ENCODE measurements at regions not wholly inside any gene's neighbourhood (a gene's known extent, or its start where the extent isn't known, plus 50 kb on each side); places are given as distances from the start of the nearest gene placed in this dataset.

GRCh38 chr18:2324459-2324858 lies 246.8 kb downstream of the METTL4 start:
- no peak overlapping the region for H2AFZ ChIP-seq (ENCODE audit: low read length)
- peaks cover 7% of the 10 kb centered on the region; the same call in 1 of the 2 replicates for H3F3A ChIP-seq (ENCODE audit: insufficient read depth, low read length)
- no peak overlapping the region for H3K4me3 ChIP-seq (ENCODE audit: low read length)
- no peak overlapping the region for H3K4me2 ChIP-seq (ENCODE audit: low read depth, low read length)
- H3K79me2 ChIP-seq (ENCODE audit: low read length): no peaks in the 10 kb centered on the region
- H3K27me3 ChIP-seq (replicated peaks; ENCODE audit: insufficient read depth, low read length): no peaks in the 10 kb centered on the region
- no peak overlapping the region for H3K9ac ChIP-seq (ENCODE audit: low read length)
- no peak for TF ChIP-seq CTCF (IDR thresholded peaks at IDR 0.05; ENCODE audit: low read length)
- TF ChIP-seq EZH2phosphoT487 (IDR thresholded peaks at IDR 0.05; ENCODE audit: low read length): no peak
- no peak for TF ChIP-seq EZH2 (optimal IDR thresholded peaks at IDR 0.05; ENCODE audit: low read depth, low read length)
- no peaks in the 10 kb centered on the region for H3K9me2 ChIP-seq (replicated peaks; ENCODE audit: insufficient read depth, low read length)
- no peak overlapping the region for H3K27ac ChIP-seq (ENCODE audit: low read length)
- no peaks in the 10 kb centered on the region for H3K9me3 ChIP-seq (replicated peaks; ENCODE audit: insufficient read depth, low read length)
- H3K4me1 ChIP-seq (ENCODE audit: low read length): peaks cover 24% of the 10 kb centered on the region
- no peaks in the 10 kb centered on the region for H4K20me1 ChIP-seq (ENCODE audit: insufficient read depth, low read length)
- no peaks in the 10 kb centered on the region for H3K36me3 ChIP-seq (replicated peaks; ENCODE audit: insufficient read depth, low read length)
- DNase-seq: no peak

- peak overlapping the region; percentile 20; the same call in 1 of the 2 replicates for H2AFZ ChIP-seq (ENCODE audit: low read length)
- peaks cover 7% of the 10 kb centered on the region; the same call in 1 of the 2 replicates for H3F3A ChIP-seq (ENCODE audit: insufficient read depth, low read length)
- H3K9me2 ChIP-seq (replicated peaks; ENCODE audit: insufficient read depth, low read length): no peaks in the 10 kb centered on the region
- H3K27ac ChIP-seq (ENCODE audit: low read length): peak overlapping the region; percentile 59; the same call in 1 of the 2 replicates
- no peaks in the 10 kb centered on the region for H3K9me3 ChIP-seq (replicated peaks; ENCODE audit: insufficient read depth, low read length)
- no peaks in the 10 kb centered on the region for H3K27me3 ChIP-seq (replicated peaks; ENCODE audit: insufficient read depth, low read length)
- TF ChIP-seq EZH2phosphoT487 (IDR thresholded peaks at IDR 0.05; ENCODE audit: low read length) (no peak), CTCF (IDR thresholded peaks at IDR 0.05; ENCODE audit: low read length) (no peak), EZH2 (optimal IDR thresholded peaks at IDR 0.05; ENCODE audit: low read depth, low read length) (no peak)
- H3K36me3 ChIP-seq (replicated peaks; ENCODE audit: insufficient read depth, low read length): no peaks in the 10 kb centered on the region
- DNase-seq: peak; percentile 52
- peaks cover 24% of the 10 kb centered on the region for H3K4me1 ChIP-seq (ENCODE audit: low read length)
- no peak overlapping the region for H3K9ac ChIP-seq (ENCODE audit: low read length)
- 0 out of 2 replicates have a peak overlapping the region, but pooled peaks have one; percentile 4 for H3K4me3 ChIP-seq (ENCODE audit: low read length)
- H4K20me1 ChIP-seq (ENCODE audit: insufficient read depth, low read length): no peaks in the 10 kb centered on the region
- peak overlapping the region; percentile 27; the same call in 1 of the 2 replicates for H3K4me2 ChIP-seq (ENCODE audit: low read depth, low read length)
- H3K79me2 ChIP-seq (ENCODE audit: low read length): no peaks in the 10 kb centered on the region
These were observed 245.9 kb downstream of the METTL4 start for GRCh38 chr18:2325308-2325849.

- peaks cover 7% of the 10 kb centered on the region; the same call in 1 of the 2 replicates for H3F3A ChIP-seq (ENCODE audit: insufficient read depth, low read length)
- DNase-seq: no peak
- H3K27me3 ChIP-seq (replicated peaks; ENCODE audit: insufficient read depth, low read length): no peaks in the 10 kb centered on the region
- H3K4me1 ChIP-seq (ENCODE audit: low read length): peaks cover 24% of the 10 kb centered on the region
- no peaks in the 10 kb centered on the region for H3K9me2 ChIP-seq (replicated peaks; ENCODE audit: insufficient read depth, low read length)
- H3K9me3 ChIP-seq (replicated peaks; ENCODE audit: insufficient read depth, low read length): no peaks in the 10 kb centered on the region
- H3K4me2 ChIP-seq (ENCODE audit: low read depth, low read length): peak overlapping the region; percentile 27
- H3K36me3 ChIP-seq (replicated peaks; ENCODE audit: insufficient read depth, low read length): no peaks in the 10 kb centered on the region
- no peaks in the 10 kb centered on the region for H3K79me2 ChIP-seq (ENCODE audit: low read length)
- H3K27ac ChIP-seq (ENCODE audit: low read length): peak overlapping the region; percentile 59; the same call in 1 of the 2 replicates
- 0 out of 2 replicates have a peak overlapping the region, but pooled peaks have one; percentile 4 for H3K4me3 ChIP-seq (ENCODE audit: low read length)
- TF ChIP-seq EZH2phosphoT487 (IDR thresholded peaks at IDR 0.05; ENCODE audit: low read length) (no peak), CTCF (IDR thresholded peaks at IDR 0.05; ENCODE audit: low read length) (no peak), EZH2 (optimal IDR thresholded peaks at IDR 0.05; ENCODE audit: low read depth, low read length) (no peak)
- H4K20me1 ChIP-seq (ENCODE audit: insufficient read depth, low read length): no peaks in the 10 kb centered on the region
- H3K9ac ChIP-seq (ENCODE audit: low read length): no peak overlapping the region
- peak overlapping the region; percentile 20; the same call in 1 of the 2 replicates for H2AFZ ChIP-seq (ENCODE audit: low read length)
These were observed 245.4 kb downstream of the METTL4 start for GRCh38 chr18:2325933-2326332.
